SU-DHL-6 (cell line): ENCODE measurements at regions not wholly inside any gene's neighbourhood (a gene's known extent, or its start where the extent isn't known, plus 50 kb on each side); places are given as distances from the start of the nearest gene placed in this dataset.

Experiments used
- H2AFZ ChIP-seq: fragments of 200-600 bp; sonication (generic); 2 replicates; pipeline ENCODE4 v1.6.1; 2014; ENCODE audit warnings: low read depth, mild to moderate bottlenecking, moderate library complexity, mixed read lengths, antibody characterized with exemption, low read length; ENCODE audit not compliant: severe bottlenecking
- H3F3A ChIP-seq: fragments of 200-600 bp; shearing (Covaris generic); 2 replicates; pipeline ENCODE4 v1.6.0; 2016; ENCODE audit warnings: antibody characterized with exemption, mild to moderate bottlenecking; ENCODE audit not compliant: insufficient read depth
- H3K27ac ChIP-seq: fragments of 200-600 bp; sonication (generic); 2 replicates; pipeline ENCODE4 v1.5.1; 2016; ENCODE audit warnings: low read depth, mild to moderate bottlenecking, low read length, moderate library complexity, mixed read lengths
- H3K27me3 ChIP-seq: fragments of 200-600 bp; sonication (generic), shearing (Covaris generic); 2 replicates; pipeline ENCODE4 v1.6.0; 2014; ENCODE audit warnings: mild to moderate bottlenecking, low read length
- H3K36me3 ChIP-seq: fragments of 200-600 bp; sonication (generic); 2 replicates; pipeline ENCODE4 v1.6.1; 2014; ENCODE audit warnings: mild to moderate bottlenecking, low read length, mixed read lengths
- H3K4me2 ChIP-seq: fragments of 300-600, 200-600 bp; shearing (Covaris generic), sonication (generic); 2 replicates; pipeline ENCODE4 v1.6.0; 2014; ENCODE audit warnings: low read length, low read depth, mild to moderate bottlenecking; ENCODE audit not compliant: poor library complexity, severe bottlenecking
- H3K4me3 ChIP-seq: fragments of 200-600 bp; sonication (generic); 2 replicates; pipeline ENCODE4 v1.5.1; 2014; ENCODE audit warnings: antibody characterized with exemption, low read length, mild to moderate bottlenecking, mixed read lengths; ENCODE audit not compliant: insufficient read depth, poor library complexity, severe bottlenecking
- H3K79me2 ChIP-seq: fragments of 200-600 bp; sonication (generic); 2 replicates; pipeline ENCODE4 v1.6.1; 2014; ENCODE audit warnings: mild to moderate bottlenecking, low read length, moderate library complexity; ENCODE audit not compliant: insufficient read depth
- H3K9ac ChIP-seq: fragments of 200-600 bp; sonication (generic); 2 replicates; pipeline ENCODE4 v1.7.0; 2014; ENCODE audit warnings: mild to moderate bottlenecking, low read length
- H3K9me2 ChIP-seq: fragments of 200-600 bp; sonication (generic); replicated peaks from 2 replicates; pipeline ENCODE4 v1.6.1; 2014; ENCODE audit warnings: low read length; ENCODE audit not compliant: insufficient read depth
- H3K9me3 ChIP-seq: fragments of 200-600 bp; sonication (generic); 2 replicates; pipeline ENCODE4 v1.6.1; 2014; ENCODE audit warnings: low read length, mixed read lengths; ENCODE audit not compliant: insufficient read depth
- H4K20me1 ChIP-seq: fragments of 200-600 bp; sonication (generic); 2 replicates; pipeline ENCODE4 v1.6.1; 2014; ENCODE audit warnings: low read depth, mild to moderate bottlenecking, antibody characterized with exemption, low read length, moderate library complexity, mixed read lengths
- EZH2phosphoT487 ChIP-seq: fragments of 200-600 bp; sonication (generic), shearing (Covaris generic); conservative IDR thresholded peaks from 2 replicates; pipeline ENCODE4 v1.6.1; 2018; ENCODE audit warnings: mild to moderate bottlenecking, antibody characterized with exemption, low read length, moderate library complexity, mixed read lengths
- TF ChIP-seq, protein P1 (sequence below): fragments of 200-600 bp; sonication (generic); IDR thresholded peaks from one replicate; pipeline ENCODE4 v1.5.1; 2017; ENCODE audit warnings: antibody characterized with exemption, mild to moderate bottlenecking, low read length, moderate library complexity; ENCODE audit not compliant: insufficient read depth, poor library complexity, severe bottlenecking

DNA sequence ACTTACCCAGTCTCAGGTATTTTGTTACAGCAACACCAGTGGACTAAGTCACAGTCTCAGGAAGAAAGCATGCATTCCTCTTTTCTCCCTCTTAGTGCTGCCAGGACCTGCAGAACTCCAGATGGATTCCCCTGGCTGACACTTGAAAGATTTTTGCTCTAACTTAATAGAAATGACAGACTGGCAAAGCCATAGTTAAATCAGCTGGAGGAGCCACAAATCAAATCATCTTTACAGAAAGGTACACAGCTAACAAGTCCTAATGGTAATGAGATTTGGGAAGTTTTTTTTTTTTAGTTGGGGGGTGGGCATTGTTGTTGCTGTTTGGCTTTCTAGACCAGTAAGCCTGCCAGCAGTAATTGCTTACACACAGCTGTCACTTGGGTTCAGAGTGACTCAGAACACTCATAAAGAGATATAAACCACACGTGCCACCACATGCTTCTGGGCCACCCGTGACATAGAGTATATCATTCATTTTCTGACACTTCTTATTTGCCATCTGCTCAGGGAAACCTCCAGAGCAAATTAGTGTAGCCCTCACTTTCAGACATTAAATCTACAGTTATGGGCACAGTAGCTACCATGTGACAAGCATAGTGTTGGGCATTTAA, 72.4 kb downstream of the FH start:
- H2AFZ ChIP-seq: no peak overlapping the region
- H3K79me2 ChIP-seq: no peaks in the 10 kb centered on the region
- H3K9ac ChIP-seq: no peak overlapping the region
- no peak overlapping the region for H3K4me3 ChIP-seq
- no peak overlapping the region for H3K27ac ChIP-seq
- H3K9me2 ChIP-seq: no peaks in the 10 kb centered on the region
- H3K9me3 ChIP-seq: no peaks in the 10 kb centered on the region
- no peaks in the 10 kb centered on the region for H3K27me3 ChIP-seq
- no peaks in the 10 kb centered on the region for H4K20me1 ChIP-seq
- H3K4me2 ChIP-seq: no peak overlapping the region
- TF ChIP-seq, protein P1, sequence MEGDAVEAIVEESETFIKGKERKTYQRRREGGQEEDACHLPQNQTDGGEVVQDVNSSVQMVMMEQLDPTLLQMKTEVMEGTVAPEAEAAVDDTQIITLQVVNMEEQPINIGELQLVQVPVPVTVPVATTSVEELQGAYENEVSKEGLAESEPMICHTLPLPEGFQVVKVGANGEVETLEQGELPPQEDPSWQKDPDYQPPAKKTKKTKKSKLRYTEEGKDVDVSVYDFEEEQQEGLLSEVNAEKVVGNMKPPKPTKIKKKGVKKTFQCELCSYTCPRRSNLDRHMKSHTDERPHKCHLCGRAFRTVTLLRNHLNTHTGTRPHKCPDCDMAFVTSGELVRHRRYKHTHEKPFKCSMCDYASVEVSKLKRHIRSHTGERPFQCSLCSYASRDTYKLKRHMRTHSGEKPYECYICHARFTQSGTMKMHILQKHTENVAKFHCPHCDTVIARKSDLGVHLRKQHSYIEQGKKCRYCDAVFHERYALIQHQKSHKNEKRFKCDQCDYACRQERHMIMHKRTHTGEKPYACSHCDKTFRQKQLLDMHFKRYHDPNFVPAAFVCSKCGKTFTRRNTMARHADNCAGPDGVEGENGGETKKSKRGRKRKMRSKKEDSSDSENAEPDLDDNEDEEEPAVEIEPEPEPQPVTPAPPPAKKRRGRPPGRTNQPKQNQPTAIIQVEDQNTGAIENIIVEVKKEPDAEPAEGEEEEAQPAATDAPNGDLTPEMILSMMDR: no peak
- TF ChIP-seq EZH2phosphoT487: no peak
- no peaks in the 10 kb centered on the region for H3F3A ChIP-seq
- H3K36me3 ChIP-seq: no peaks in the 10 kb centered on the region

DNA sequence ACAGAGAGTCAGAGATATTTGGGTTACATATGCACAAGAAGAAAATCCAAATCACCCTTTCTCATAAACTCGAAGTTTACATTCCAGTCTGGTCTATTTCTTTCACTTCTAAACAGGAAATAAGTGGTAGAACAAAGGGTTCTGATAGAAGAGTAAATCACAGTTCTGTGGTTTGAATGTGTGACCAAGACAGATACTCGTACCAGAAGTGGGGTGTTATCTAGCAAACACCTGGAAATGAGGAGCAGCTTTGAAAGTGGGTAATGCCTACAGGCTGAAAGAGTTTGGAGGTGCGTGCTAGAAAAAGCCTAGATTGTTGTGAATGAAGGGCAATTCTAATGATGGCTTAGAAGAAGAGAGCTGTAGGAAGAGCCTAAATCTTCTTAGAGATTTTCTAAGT, 74.7 kb downstream of the FH start:
- H4K20me1 ChIP-seq: no peaks in the 10 kb centered on the region
- H3F3A ChIP-seq: no peaks in the 10 kb centered on the region
- H3K27me3 ChIP-seq: no peaks in the 10 kb centered on the region
- H3K9ac ChIP-seq: no peak overlapping the region
- no peaks in the 10 kb centered on the region for H3K36me3 ChIP-seq
- TF ChIP-seq, protein P1: no peak
- no peak for TF ChIP-seq EZH2phosphoT487
- no peak overlapping the region for H3K4me3 ChIP-seq
- no peaks in the 10 kb centered on the region for H3K9me3 ChIP-seq
- no peaks in the 10 kb centered on the region for H3K79me2 ChIP-seq
- H3K4me2 ChIP-seq: no peak overlapping the region
- H3K27ac ChIP-seq: no peak overlapping the region
- no peak overlapping the region for H2AFZ ChIP-seq
- no peaks in the 10 kb centered on the region for H3K9me2 ChIP-seq

DNA sequence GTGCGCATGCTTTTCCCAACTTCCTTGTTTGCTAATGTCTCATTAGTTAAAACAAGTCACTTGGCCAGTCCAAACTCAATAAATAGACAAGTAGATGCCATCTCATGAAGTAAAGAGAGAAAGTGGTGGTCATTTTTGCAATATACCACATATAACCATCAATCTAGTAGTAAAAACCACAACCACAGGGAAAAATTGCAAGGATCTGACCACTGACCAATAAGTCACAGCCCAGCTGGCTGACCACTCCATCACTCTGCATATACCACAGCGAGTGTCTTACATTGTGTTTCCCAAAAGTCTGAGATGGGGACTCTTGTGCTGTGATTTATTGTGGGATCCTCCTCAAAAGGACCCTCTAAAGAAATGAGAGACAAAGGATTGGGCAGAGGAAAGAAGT, 76.0 kb downstream of the FH start:
- H3K36me3 ChIP-seq: no peaks in the 10 kb centered on the region
- no peak overlapping the region for H3K4me2 ChIP-seq

More for the DNA sequence above, 76.0 kb downstream of the FH start:
- H3F3A ChIP-seq: no peaks in the 10 kb centered on the region
- no peaks in the 10 kb centered on the region for H4K20me1 ChIP-seq
- no peak overlapping the region for H3K4me3 ChIP-seq
- H3K79me2 ChIP-seq: no peaks in the 10 kb centered on the region
- H2AFZ ChIP-seq: no peak overlapping the region
- no peak overlapping the region for H3K27ac ChIP-seq
- no peaks in the 10 kb centered on the region for H3K9me2 ChIP-seq
- no peaks in the 10 kb centered on the region for H3K27me3 ChIP-seq
- H3K9ac ChIP-seq: no peak overlapping the region
- no peak for TF ChIP-seq EZH2phosphoT487
- TF ChIP-seq, protein P1: no peak
- H3K9me3 ChIP-seq: no peaks in the 10 kb centered on the region
